ENCODE measurements at regions not wholly inside any gene's neighbourhood (a gene's known extent, or its start where the extent isn't known, plus 50 kb on each side); places are given as distances from the start of the nearest gene placed in this dataset.

- TF ChIP-seq CTCF (IDR thresholded peaks at IDR 0.05; ENCODE audit: low read length): no peak
- no peak for TF ChIP-seq EZH2 (optimal IDR thresholded peaks at IDR 0.05; ENCODE audit: low read depth, low read length)
- TF ChIP-seq EZH2phosphoT487 (IDR thresholded peaks at IDR 0.05; ENCODE audit: low read length): no peak
These were observed 98.0 kb upstream of the KCNG1 start for GRCh38 chr20:51120868-51121267.
